MV-4-11 (cell line): ENCODE measurements at regions not wholly inside any gene's neighbourhood (a gene's known extent, or its start where the extent isn't known, plus 50 kb on each side); places are given as distances from the start of the nearest gene placed in this dataset.

Source experiments
- DNase-seq: peaks from one replicate; lab custom pipeline; 2025; lab: John Stamatoyannopoulos, UW

- no peak for DNase-seq
Observed at GRCh38 chr2:6526093-6526824, 339.4 kb downstream of the CMPK2 start.

- no peak for DNase-seq
Observed at GRCh38 chr2:6531304-6531703, 334.4 kb downstream of the CMPK2 start.

- DNase-seq: no peak
Observed at GRCh38 chr2:6535572-6535971, 330.1 kb downstream of the CMPK2 start.

- DNase-seq: no peak
Observed at GRCh38 chr2:6538607-6539006, 327.1 kb downstream of the CMPK2 start.

- DNase-seq: no peak
Observed at GRCh38 chr2:6545336-6545735, 320.4 kb downstream of the CMPK2 start.

GRCh38 chr2:6545795-6546194 is 319.9 kb downstream of the CMPK2 start:
- DNase-seq: no peak

GRCh38 chr2:6554466-6554865 is 311.2 kb downstream of the CMPK2 start:
- no peak for DNase-seq

GRCh38 chr2:6556755-6557154 is 309.0 kb downstream of the CMPK2 start:
- no peak for DNase-seq

- DNase-seq: no peak
Observed at GRCh38 chr2:6557737-6558136, 308.0 kb downstream of the CMPK2 start.

- DNase-seq: no peak
Observed at GRCh38 chr2:6562771-6563170, 302.9 kb downstream of the CMPK2 start.

GRCh38 chr2:6564326-6564725 is 301.4 kb downstream of the CMPK2 start:
- DNase-seq: no peak

- DNase-seq: no peak
Observed at GRCh38 chr2:6574121-6574520, 291.6 kb downstream of the CMPK2 start.

GRCh38 chr2:6576302-6576701 is 289.4 kb downstream of the CMPK2 start:
- DNase-seq: no peak

- no peak for DNase-seq
Observed at GRCh38 chr2:6577960-6578359, 287.7 kb downstream of the CMPK2 start.

GRCh38 chr2:6578416-6578815 is 287.3 kb downstream of the CMPK2 start:
- DNase-seq: no peak

GRCh38 chr2:6579281-6579680 is 286.4 kb downstream of the CMPK2 start:
- DNase-seq: no peak

GRCh38 chr2:6580982-6581381 is 284.7 kb downstream of the CMPK2 start:
- DNase-seq: no peak

GRCh38 chr2:6589150-6589549 is 276.6 kb downstream of the CMPK2 start:
- DNase-seq: no peak

- DNase-seq: no peak
Observed at GRCh38 chr2:6590442-6590841, 275.3 kb downstream of the CMPK2 start.

GRCh38 chr2:6602471-6602870 is 263.2 kb downstream of the CMPK2 start:
- DNase-seq: no peak

GRCh38 chr2:6605836-6606505 is 259.7 kb downstream of the CMPK2 start:
- DNase-seq: no peak

- no peak for DNase-seq
Observed at GRCh38 chr2:6617794-6618193, 247.9 kb downstream of the CMPK2 start.

- no peak for DNase-seq
Observed at GRCh38 chr2:6618201-6618600, 247.5 kb downstream of the CMPK2 start.

GRCh38 chr2:6623746-6624145 is 242.0 kb downstream of the CMPK2 start:
- DNase-seq: no peak
